GM12891 (cell line): ENCODE measurements at regions not wholly inside any gene's neighbourhood (a gene's known extent, or its start where the extent isn't known, plus 50 kb on each side); places are given as distances from the start of the nearest gene placed in this dataset.

Experiments
- DNase-seq: peaks from one replicate; pipeline ENCODE4 v3.0.0; 2011; ENCODE audit warnings: low spot score; ENCODE audit not compliant: insufficient read length
- FAIRE-seq: peaks from 2 replicates; lab custom pipeline; 2011; peaks lifted over from hg19 to GRCh38; lab: Jason Lieb, UNC
- PAX5 ChIP-seq: IDR thresholded peaks from 2 replicates; pipeline ENCODE4 v1.6.1; 2011; ENCODE audit warnings: low read length, moderate library complexity, mild to moderate bottlenecking; ENCODE audit not compliant: insufficient read depth, severe bottlenecking
- POLR2A ChIP-seq: IDR thresholded peaks from 2 replicates; pipeline ENCODE4 v1.6.1; 2011; ENCODE audit warnings: low read depth, low read length, control low read depth
- POLR2AphosphoS5 ChIP-seq: IDR thresholded peaks from 2 replicates; pipeline ENCODE4 v1.6.1; 2011; ENCODE audit warnings: low read depth, low read length, control low read depth
- POU2F2 ChIP-seq: IDR thresholded peaks from 2 replicates; pipeline ENCODE4 v1.6.1; 2011; ENCODE audit warnings: low read depth, mild to moderate bottlenecking, control low read depth, low read length, moderate library complexity
- SPI1 ChIP-seq: IDR thresholded peaks from 2 replicates; pipeline ENCODE4 v1.6.1; 2011; ENCODE audit warnings: low read depth, low read length, control low read depth
- TAF1 ChIP-seq: IDR thresholded peaks from 2 replicates; pipeline ENCODE4 v1.6.1; 2011; ENCODE audit warnings: low read depth, low read length, control low read depth

GRCh38 chr20:34181484-34181883 lies 59.7 kb upstream of the ASIP start:
- FAIRE-seq (no peak), DNase-seq (no peak)
- no peak for TF ChIP-seq PAX5
- TF ChIP-seq SPI1 = no peak
- TF ChIP-seq POU2F2 = no peak
- TF ChIP-seq POLR2A = no peak
- TF ChIP-seq POLR2AphosphoS5 = no peak
- no peak for TF ChIP-seq TAF1

- TF ChIP-seq TAF1 (no peak), SPI1 (peak; percentile 48; the same call in 1 of the 2 replicates)
- no peak for FAIRE-seq
- no peak for DNase-seq
Observed at GRCh38 chr20:34185766-34186620, 55.2 kb upstream of the ASIP start.

GRCh38 chr20:34189572-34190163 lies 51.6 kb upstream of the ASIP start:
- TF ChIP-seq POLR2AphosphoS5 (no peak), SPI1 (no peak), PAX5 (no peak), POU2F2 (no peak), POLR2A (no peak), TAF1 (no peak)
- FAIRE-seq (no peak), DNase-seq (no peak)

- FAIRE-seq (no peak), DNase-seq (no peak)
- TF ChIP-seq SPI1 (no peak), PAX5 (no peak), POU2F2 (no peak), TAF1 (no peak), POLR2A (no peak), POLR2AphosphoS5 (no peak)
Observed at GRCh38 chr20:34190262-34190661, 51.0 kb upstream of the ASIP start.

- FAIRE-seq (peak; percentile 70), DNase-seq (peak; percentile 38)
Observed at GRCh38 chr20:34190679-34191090, 50.5 kb upstream of the ASIP start.

More at GRCh38 chr20:34190679-34191090, 50.5 kb upstream of the ASIP start:
- no peak for TF ChIP-seq POLR2AphosphoS5
- TF ChIP-seq POLR2A = no peak
- TF ChIP-seq POU2F2 = no peak
- no peak for TF ChIP-seq SPI1
